PC-9 (cell line): ENCODE measurements at regions not wholly inside any gene's neighbourhood (a gene's known extent, or its start where the extent isn't known, plus 50 kb on each side); places are given as distances from the start of the nearest gene placed in this dataset.

Experiments
- BruUV-seq: library from RNA; stranded (reverse); fragments of 400-500 nt; replicated peaks from 2 replicates; lab custom pipeline; 2021; lab: Mats Ljungman, UMichigan
- CTCF ChIA-PET: fragments of 300-600 bp; sonication (Branson Sonifier 250); formaldehyde crosslinking; loops from one replicate; lab custom pipeline; 2022; ENCODE audit warnings: antibody characterized with exemption; lab: Charles Lee
- POLR2A ChIA-PET: fragments of 300-600 bp; sonication (Branson Sonifier 250); formaldehyde crosslinking; loops from one replicate; lab custom pipeline; 2022; ENCODE audit warnings: antibody characterized with exemption; ENCODE audit not compliant: unreplicated experiment; lab: Charles Lee
- DNase-seq, 2 experiments: peaks; one replicate each; pipeline versions ENCODE4 v3.0.0 to v3.0.0-alpha.2; 2015 to 2022; ENCODE audit warnings: mixed read lengths in 1 of 2
- H2AFZ ChIP-seq: fragments of 200-600 bp; sonication (generic); 2 replicates; pipeline ENCODE4 v1.8.1; 2017; ENCODE audit warnings: antibody characterized with exemption
- H3F3A ChIP-seq: fragments of 200-600 bp; sonication (generic); 2 replicates; pipeline ENCODE4 v1.8.1; 2017; ENCODE audit warnings: antibody characterized with exemption, mild to moderate bottlenecking, low read depth; ENCODE audit not compliant: insufficient read depth
- H3K27ac ChIP-seq: fragments of 200-600 bp; sonication (generic); 2 replicates; pipeline ENCODE4 v1.6.1; 2016; ENCODE audit warnings: mixed run types
- H3K27me3 ChIP-seq: fragments of 200-600 bp; sonication (generic); 2 replicates; pipeline ENCODE4 v1.6.1; 2016; ENCODE audit warnings: low read depth, mixed run types; ENCODE audit not compliant: insufficient read depth
- H3K36me3 ChIP-seq: fragments of 200-600 bp; sonication (generic); 2 replicates; pipeline ENCODE4 v1.6.1; 2016; ENCODE audit warnings: low read depth, mixed run types
- H3K4me1 ChIP-seq: fragments of 200-600 bp; sonication (generic); replicated peaks from 2 replicates; pipeline ENCODE4 v1.6.1; 2016; ENCODE audit warnings: mixed run types; ENCODE audit not compliant: insufficient read depth
- H3K4me2 ChIP-seq: fragments of 200-600 bp; sonication (generic); 2 replicates; pipeline ENCODE4 v1.6.1; 2017; ENCODE audit warnings: mixed run types
- H3K4me3 ChIP-seq: fragments of 200-600 bp; sonication (generic); 2 replicates; pipeline ENCODE4 v1.6.1; 2016; ENCODE audit warnings: mixed run types
- H3K79me2 ChIP-seq: fragments of 200-600 bp; sonication (generic); 2 replicates; pipeline ENCODE4 v1.6.1; 2017; ENCODE audit warnings: low read depth, mixed run types
- H3K9me2 ChIP-seq: fragments of 200-600 bp; sonication (generic); 2 replicates; pipeline ENCODE4 v1.8.1; 2017; ENCODE audit warnings: mild to moderate bottlenecking; ENCODE audit not compliant: insufficient read depth
- H3K9me3 ChIP-seq: fragments of 200-600 bp; sonication (generic); 2 replicates; pipeline ENCODE4 v1.8.1; 2016; ENCODE audit warnings: low read depth; ENCODE audit not compliant: insufficient read depth
- H4K20me1 ChIP-seq: fragments of 200-600 bp; sonication (generic); 2 replicates; pipeline ENCODE4 v1.8.1; 2017; ENCODE audit not compliant: insufficient read depth
- EZH2 ChIP-seq: fragments of 200-600 bp; sonication (generic); IDR thresholded peaks from 2 replicates; pipeline ENCODE4 v1.8.0; 2017; ENCODE audit warnings: antibody characterized with exemption, low read depth
- intact Hi-C: fragments of 100-400 bp; cut with micrococcal nuclease; formaldehyde crosslinking; loops from one replicate; pipeline ENCODE4 v1.10.0; 2022; ENCODE audit not compliant: unreplicated experiment
- TF ChIP-seq, protein P1 (sequence below): fragments of 200-600 bp; sonication (generic); conservative IDR thresholded peaks from 2 replicates; pipeline ENCODE4 v1.6.1; 2017; ENCODE audit warnings: mixed run types, antibody characterized with exemption, mild to moderate bottlenecking, moderate library complexity

GRCh38 chr5:154694159-154694558 is 61.0 kb upstream of the LARP1 start:
- Histone ChIP-seq H3K79me2 (no peaks in the 10 kb centered on the region), H3K27ac (no peak overlapping the region), H3K9me3 (no peaks in the 10 kb centered on the region; the same call in 1 of the 2 replicates), H3K4me1 (peaks cover 15% of the 10 kb centered on the region), H3K27me3 (no peaks in the 10 kb centered on the region), H3K4me2 (no peak overlapping the region), H4K20me1 (no peaks in the 10 kb centered on the region), H3K9me2 (no peaks in the 10 kb centered on the region; the same call in 1 of the 2 replicates), H2AFZ (no peak overlapping the region), H3K4me3 (no peak overlapping the region), H3K36me3 (no peaks in the 10 kb centered on the region), H3F3A (peaks cover 19% of the 10 kb centered on the region)
- ChIA-PET CTCF (no interaction called here), POLR2A (interaction anchor here (0.6 kb wide), 1 partner anchor 273 kb away, joined by 12 read pairs; no protein-coding TSS in a partner anchor)
- no peak for TF ChIP-seq EZH2
- TF ChIP-seq, protein P1, sequence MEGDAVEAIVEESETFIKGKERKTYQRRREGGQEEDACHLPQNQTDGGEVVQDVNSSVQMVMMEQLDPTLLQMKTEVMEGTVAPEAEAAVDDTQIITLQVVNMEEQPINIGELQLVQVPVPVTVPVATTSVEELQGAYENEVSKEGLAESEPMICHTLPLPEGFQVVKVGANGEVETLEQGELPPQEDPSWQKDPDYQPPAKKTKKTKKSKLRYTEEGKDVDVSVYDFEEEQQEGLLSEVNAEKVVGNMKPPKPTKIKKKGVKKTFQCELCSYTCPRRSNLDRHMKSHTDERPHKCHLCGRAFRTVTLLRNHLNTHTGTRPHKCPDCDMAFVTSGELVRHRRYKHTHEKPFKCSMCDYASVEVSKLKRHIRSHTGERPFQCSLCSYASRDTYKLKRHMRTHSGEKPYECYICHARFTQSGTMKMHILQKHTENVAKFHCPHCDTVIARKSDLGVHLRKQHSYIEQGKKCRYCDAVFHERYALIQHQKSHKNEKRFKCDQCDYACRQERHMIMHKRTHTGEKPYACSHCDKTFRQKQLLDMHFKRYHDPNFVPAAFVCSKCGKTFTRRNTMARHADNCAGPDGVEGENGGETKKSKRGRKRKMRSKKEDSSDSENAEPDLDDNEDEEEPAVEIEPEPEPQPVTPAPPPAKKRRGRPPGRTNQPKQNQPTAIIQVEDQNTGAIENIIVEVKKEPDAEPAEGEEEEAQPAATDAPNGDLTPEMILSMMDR = no peak
- no TSS peak for BruUV-seq
- intact Hi-C loops = no loop called here
- no peak for DNase-seq

DNA sequence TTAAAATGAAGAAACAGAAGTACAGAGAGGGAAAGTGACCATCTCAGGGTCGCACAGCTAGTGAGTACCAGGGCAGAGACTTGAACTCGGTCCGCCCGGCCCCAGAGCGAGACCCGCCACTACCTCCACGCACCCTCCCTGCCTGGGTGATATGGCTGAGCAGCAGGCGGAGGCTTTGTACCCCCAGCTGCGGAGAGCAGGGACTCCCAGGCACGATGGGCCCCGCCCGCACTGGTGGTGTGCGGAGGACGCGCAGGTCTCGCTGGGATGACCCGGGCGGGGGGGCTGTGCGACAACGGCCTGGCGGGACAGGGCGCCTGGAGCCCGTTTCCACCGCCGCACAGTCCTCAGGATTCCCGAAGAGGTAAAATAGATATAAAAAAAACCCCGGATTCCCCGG is 64.7 kb upstream of the LARP1 start:
- no peak overlapping the region for H3K4me2 ChIP-seq
- no peaks in the 10 kb centered on the region; the same call in 1 of the 2 replicates for H3K9me2 ChIP-seq
- CTCF ChIA-PET = interaction anchor here (0.6 kb wide), 1 partner anchor 23 kb away, joined by 3 read pairs; no protein-coding TSS in a partner anchor
- no peaks in the 10 kb centered on the region for H3K27me3 ChIP-seq
- DNase-seq = no peak
- H3K4me3 ChIP-seq = no peak overlapping the region
- H3K27ac ChIP-seq = no peak overlapping the region
- no peak overlapping the region for H2AFZ ChIP-seq
- no peaks in the 10 kb centered on the region for H3K36me3 ChIP-seq
- H3K4me1 ChIP-seq = peaks cover 15% of the 10 kb centered on the region
- peaks cover 19% of the 10 kb centered on the region for H3F3A ChIP-seq
- BruUV-seq = no TSS peak
- H4K20me1 ChIP-seq = no peaks in the 10 kb centered on the region
- H3K79me2 ChIP-seq = no peaks in the 10 kb centered on the region
- POLR2A ChIA-PET = no interaction called here
- H3K9me3 ChIP-seq = peaks cover 12% of the 10 kb centered on the region
- TF ChIP-seq EZH2 = no peak
- TF ChIP-seq, protein P1 = no peak
- intact Hi-C loops = no loop called here

DNA sequence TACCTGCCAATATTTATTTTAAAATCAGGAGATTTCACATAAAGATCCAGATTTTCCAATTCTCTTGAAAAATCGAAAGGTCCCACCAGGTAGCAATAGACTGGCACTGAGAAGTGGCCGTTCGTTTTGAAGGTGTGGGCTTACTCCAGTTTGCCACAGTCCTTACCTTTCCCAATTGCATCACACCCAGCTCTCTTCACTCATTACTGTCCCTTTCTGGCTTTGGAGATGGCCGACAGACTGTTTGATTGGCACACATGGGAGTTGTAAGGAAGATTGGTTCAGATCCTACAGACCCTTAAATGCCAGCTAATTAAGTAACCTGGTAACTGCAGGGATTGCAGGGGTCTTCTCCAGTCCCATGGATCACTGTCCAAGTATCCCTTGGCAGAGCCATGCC is 68.7 kb upstream of the LARP1 start:
- peaks cover 12% of the 10 kb centered on the region for H3K4me1 ChIP-seq
- peaks cover 4% of the 10 kb centered on the region; the same call in 1 of the 2 replicates for H3F3A ChIP-seq
- no peak overlapping the region for H3K27ac ChIP-seq
- no peak overlapping the region for H3K4me2 ChIP-seq
- no peaks in the 10 kb centered on the region for H3K79me2 ChIP-seq
- H2AFZ ChIP-seq = no peak overlapping the region
- intact Hi-C loops = no loop called here
- no TSS peak for BruUV-seq
- no peaks in the 10 kb centered on the region for H3K27me3 ChIP-seq
- no peak for TF ChIP-seq EZH2
- TF ChIP-seq, protein P1 = no peak
- H3K9me2 ChIP-seq = no peaks in the 10 kb centered on the region; the same call in 1 of the 2 replicates
- no peak for DNase-seq
- H3K36me3 ChIP-seq = no peaks in the 10 kb centered on the region
- no peak overlapping the region for H3K4me3 ChIP-seq
- no peaks in the 10 kb centered on the region for H4K20me1 ChIP-seq
- CTCF ChIA-PET = no interaction called here
- peaks cover 12% of the 10 kb centered on the region; the same call in 1 of the 2 replicates for H3K9me3 ChIP-seq
- POLR2A ChIA-PET = interaction anchor here (0.7 kb wide), 1 partner anchor 82 kb away, joined by 3 read pairs; no protein-coding TSS in a partner anchor
